GM10248 (cell line): ENCODE measurements at regions not wholly inside any gene's neighbourhood (a gene's known extent, or its start where the extent isn't known, plus 50 kb on each side); places are given as distances from the start of the nearest gene placed in this dataset.

Source experiments
- CTCF ChIA-PET: fragments of 300-600 bp; sonication (Branson Sonifier 250); formaldehyde crosslinking; extraction: SDS; loops from one replicate; lab custom pipeline; 2021; ENCODE audit warnings: antibody characterized with exemption; lab: Yijun Ruan, JAX
- POLR2A ChIA-PET: fragments of 350-650 bp; sonication (Branson Sonifier 250); formaldehyde crosslinking; extraction: SDS; loops from one replicate; lab custom pipeline; 2020; ENCODE audit warnings: antibody characterized with exemption; lab: Yijun Ruan, JAX
- DNase-seq: peaks from one replicate; pipeline ENCODE4 v3.0.0; 2012; ENCODE audit errors: extremely low spot score
- TF ChIP-seq, protein P1 (sequence below): IDR thresholded peaks from 2 replicates; pipeline ENCODE4 v1.5.1; 2012; ENCODE audit warnings: mild to moderate bottlenecking, low read depth; ENCODE audit errors: extremely low read depth, missing control alignments, control extremely low read depth

DNA sequence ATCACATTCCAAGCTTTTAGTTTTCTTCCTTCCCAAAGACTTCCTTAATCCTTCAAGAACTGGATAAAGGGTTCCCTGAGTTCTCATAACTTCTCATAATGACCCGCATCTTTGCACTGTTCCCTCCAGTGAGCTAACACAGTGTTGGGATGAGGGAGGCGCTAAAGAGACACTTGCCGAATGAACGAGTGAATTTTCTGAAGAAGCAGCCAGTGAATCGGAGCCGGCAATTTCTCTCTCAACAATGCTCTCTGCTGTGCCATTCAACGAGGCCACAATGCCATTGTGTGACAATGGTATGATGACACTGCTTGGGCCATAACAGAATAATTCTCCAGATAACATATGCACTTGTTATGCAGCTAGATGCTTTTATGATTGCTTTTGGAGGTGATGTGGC is 51.4 kb upstream of the ZFP42 start:
- ChIA-PET CTCF (no interaction called here), POLR2A (no interaction called here)

More for the DNA sequence above, 51.4 kb upstream of the ZFP42 start:
- TF ChIP-seq, protein P1, sequence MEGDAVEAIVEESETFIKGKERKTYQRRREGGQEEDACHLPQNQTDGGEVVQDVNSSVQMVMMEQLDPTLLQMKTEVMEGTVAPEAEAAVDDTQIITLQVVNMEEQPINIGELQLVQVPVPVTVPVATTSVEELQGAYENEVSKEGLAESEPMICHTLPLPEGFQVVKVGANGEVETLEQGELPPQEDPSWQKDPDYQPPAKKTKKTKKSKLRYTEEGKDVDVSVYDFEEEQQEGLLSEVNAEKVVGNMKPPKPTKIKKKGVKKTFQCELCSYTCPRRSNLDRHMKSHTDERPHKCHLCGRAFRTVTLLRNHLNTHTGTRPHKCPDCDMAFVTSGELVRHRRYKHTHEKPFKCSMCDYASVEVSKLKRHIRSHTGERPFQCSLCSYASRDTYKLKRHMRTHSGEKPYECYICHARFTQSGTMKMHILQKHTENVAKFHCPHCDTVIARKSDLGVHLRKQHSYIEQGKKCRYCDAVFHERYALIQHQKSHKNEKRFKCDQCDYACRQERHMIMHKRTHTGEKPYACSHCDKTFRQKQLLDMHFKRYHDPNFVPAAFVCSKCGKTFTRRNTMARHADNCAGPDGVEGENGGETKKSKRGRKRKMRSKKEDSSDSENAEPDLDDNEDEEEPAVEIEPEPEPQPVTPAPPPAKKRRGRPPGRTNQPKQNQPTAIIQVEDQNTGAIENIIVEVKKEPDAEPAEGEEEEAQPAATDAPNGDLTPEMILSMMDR, result no peak
- no peak for DNase-seq
